Upper lobe of left lung (tissue), 4 donors: ENCODE measurements at regions not wholly inside any gene's neighbourhood (a gene's known extent, or its start where the extent isn't known, plus 50 kb on each side); places are given as distances from the start of the nearest gene placed in this dataset.

Source experiments
- CTCF ChIP-seq, 6 experiments: fragments of 450-650 bp in 4 of 6; fragments of 200-600 bp in 2 of 6; sonication (generic) in 2 of 6; IDR thresholded peaks; one replicate each; pipeline ENCODE4 v1.5.1; 2016 to 2019; ENCODE audit warnings: antibody characterized with exemption in 6 of 6
- EP300 ChIP-seq, 4 donors: sonication (generic); formaldehyde crosslinking; IDR thresholded peaks; one replicate each; pipeline ENCODE4 v1.5.1; 2017; ENCODE audit warnings: antibody characterized with exemption in 4 of 4, control low read depth in 2 of 4
- POLR2A ChIP-seq, 4 donors: fragments of 450-650 bp; IDR thresholded peaks; one replicate each; pipeline ENCODE4 v1.5.1; 2016 to 2017; ENCODE audit warnings: antibody characterized with exemption in 4 of 4, mild to moderate bottlenecking in 2 of 4
- POLR2AphosphoS5 ChIP-seq, 2 donors: sonication (generic); formaldehyde crosslinking; IDR thresholded peaks; one replicate each; pipeline ENCODE4 v1.5.1; 2017; ENCODE audit warnings: antibody characterized with exemption in 2 of 2

DNA sequence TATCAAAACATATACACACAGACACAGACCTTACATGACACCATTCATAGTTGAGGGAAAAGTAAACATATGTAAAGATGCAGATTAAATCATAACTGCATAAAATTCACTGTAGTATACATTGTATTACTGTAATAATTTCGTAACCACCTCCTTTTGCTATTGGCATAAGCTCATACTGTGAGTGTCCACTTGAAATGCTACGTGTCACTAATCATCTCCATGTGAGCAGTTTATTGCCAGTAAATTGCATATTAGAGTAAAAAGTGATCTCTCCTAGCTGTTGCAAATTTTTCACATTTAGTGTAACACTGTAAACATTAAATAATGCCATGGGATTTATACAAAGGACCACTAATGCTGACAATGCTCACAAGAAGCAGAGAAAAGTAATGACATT lies 256.7 kb upstream of the GNPDA2 start:
- no peak for TF ChIP-seq POLR2AphosphoS5 (IDR thresholded peaks at IDR 0.05)
- TF ChIP-seq CTCF (IDR thresholded peaks at IDR 0.05), result no peak
- no peak for TF ChIP-seq POLR2A (IDR thresholded peaks at IDR 0.05)
- no peak for TF ChIP-seq EP300 (IDR thresholded peaks at IDR 0.05)
